Activated CD4-positive, alpha-beta T cell treated with anti-CD3 and anti-CD28 coated beads, Interleukin-2, amount 10 ng/mL, durations not matched to agents 7 days and 5 days (primary cell): ENCODE measurements at regions not wholly inside any gene's neighbourhood (a gene's known extent, or its start where the extent isn't known, plus 50 kb on each side); places are given as distances from the start of the nearest gene placed in this dataset.

Source experiments
- CTCF ChIA-PET: fragments of 350-600 bp; sonication (Branson Sonifier 250); formaldehyde crosslinking; loops from one replicate; lab custom pipeline; 2021; ENCODE audit warnings: antibody characterized with exemption; lab: Charles Lee
- POLR2A ChIA-PET: fragments of 350-600 bp; sonication (Branson Sonifier 250); formaldehyde crosslinking; loops from one replicate; lab custom pipeline; 2021; ENCODE audit warnings: antibody characterized with exemption; lab: Charles Lee
- DNase-seq: peaks from one replicate; pipeline ENCODE4 v3.0.0-alpha.2; 2020
- H3K27ac Mint-ChIP-seq: one replicate; pipeline ENCODE4 v1.8.0; 2021; ENCODE audit warnings: mild to moderate bottlenecking, moderate library complexity, mixed read lengths
- H3K27me3 Mint-ChIP-seq: one replicate; pipeline ENCODE4 v1.8.0; 2021; ENCODE audit warnings: mixed read lengths
- H3K36me3 Mint-ChIP-seq: one replicate; pipeline ENCODE4 v1.8.0; 2021; ENCODE audit warnings: low read depth, mixed read lengths
- H3K4me1 Mint-ChIP-seq: one replicate; pipeline ENCODE4 v1.8.0; 2021; ENCODE audit warnings: mixed read lengths
- H3K4me3 Mint-ChIP-seq: one replicate; pipeline ENCODE4 v1.8.0; 2021; ENCODE audit warnings: mild to moderate bottlenecking, moderate library complexity, mixed read lengths
- H3K9me3 Mint-ChIP-seq: one replicate; pipeline ENCODE4 v1.8.0; 2021; ENCODE audit warnings: mixed read lengths

- Mint-ChIP-seq H3K27ac (no peak overlapping the region), H3K36me3 (no peaks in the 10 kb centered on the region), H3K9me3 (no peaks in the 10 kb centered on the region), H3K4me1 (no peaks in the 10 kb centered on the region), H3K4me3 (no peak overlapping the region), H3K27me3 (no peaks in the 10 kb centered on the region)
- CTCF ChIA-PET: no interaction called here
- DNase-seq: no peak
- POLR2A ChIA-PET: no interaction called here
Observed at GRCh38 chr14:53646925-53647324, 309.7 kb downstream of the BMP4 start.

GRCh38 chr14:53640695-53641094, 315.9 kb downstream of the BMP4 start:
- no peaks in the 10 kb centered on the region for H3K27me3 Mint-ChIP-seq
- no peak overlapping the region for H3K27ac Mint-ChIP-seq
- peaks cover 6% of the 10 kb centered on the region for H3K9me3 Mint-ChIP-seq
- no peaks in the 10 kb centered on the region for H3K4me1 Mint-ChIP-seq
- ChIA-PET CTCF (no interaction called here), POLR2A (no interaction called here)
- no peak for DNase-seq
- H3K36me3 Mint-ChIP-seq: no peaks in the 10 kb centered on the region
- H3K4me3 Mint-ChIP-seq: no peak overlapping the region

GRCh38 chr14:53638966-53639365, 317.7 kb downstream of the BMP4 start:
- ChIA-PET CTCF (no interaction called here), POLR2A (no interaction called here)
- Mint-ChIP-seq H3K4me3 (no peak overlapping the region), H3K4me1 (no peaks in the 10 kb centered on the region), H3K27ac (no peak overlapping the region), H3K36me3 (no peaks in the 10 kb centered on the region), H3K27me3 (no peaks in the 10 kb centered on the region), H3K9me3 (peaks cover 6% of the 10 kb centered on the region)
- DNase-seq: no peak

GRCh38 chr14:53634793-53635192, 321.8 kb downstream of the BMP4 start:
- no peak for DNase-seq
- ChIA-PET CTCF (interaction anchor here (0.6 kb wide), 1 partner anchor 48 kb away, joined by 5 read pairs; no protein-coding TSS in a partner anchor), POLR2A (no interaction called here)
- H3K27me3 Mint-ChIP-seq: no peaks in the 10 kb centered on the region
- H3K4me1 Mint-ChIP-seq: no peaks in the 10 kb centered on the region
- no peaks in the 10 kb centered on the region for H3K9me3 Mint-ChIP-seq
- H3K36me3 Mint-ChIP-seq: no peaks in the 10 kb centered on the region
- H3K4me3 Mint-ChIP-seq: no peak overlapping the region
- H3K27ac Mint-ChIP-seq: no peak overlapping the region

GRCh38 chr14:53630336-53630735, 326.3 kb downstream of the BMP4 start:
- H3K4me3 Mint-ChIP-seq: no peak overlapping the region
- H3K9me3 Mint-ChIP-seq: no peaks in the 10 kb centered on the region
- ChIA-PET CTCF (no interaction called here), POLR2A (no interaction called here)
- H3K4me1 Mint-ChIP-seq: no peaks in the 10 kb centered on the region
- H3K27ac Mint-ChIP-seq: no peak overlapping the region
- DNase-seq: no peak
- H3K27me3 Mint-ChIP-seq: no peaks in the 10 kb centered on the region
- no peaks in the 10 kb centered on the region for H3K36me3 Mint-ChIP-seq

GRCh38 chr14:53628732-53629430, 327.7 kb downstream of the BMP4 start:
- Mint-ChIP-seq H3K4me3 (no peak overlapping the region), H3K27ac (no peak overlapping the region), H3K4me1 (no peaks in the 10 kb centered on the region), H3K36me3 (no peaks in the 10 kb centered on the region), H3K27me3 (no peaks in the 10 kb centered on the region), H3K9me3 (no peaks in the 10 kb centered on the region)
- CTCF ChIA-PET: no interaction called here
- DNase-seq: no peak
- POLR2A ChIA-PET: no interaction called here

GRCh38 chr14:53628261-53628660, 328.4 kb downstream of the BMP4 start:
- CTCF ChIA-PET: no interaction called here

GRCh38 chr14:53626761-53627160, 329.9 kb downstream of the BMP4 start:
- ChIA-PET CTCF (no interaction called here), POLR2A (no interaction called here)
- Mint-ChIP-seq H3K4me1 (no peaks in the 10 kb centered on the region), H3K27ac (no peak overlapping the region), H3K4me3 (no peak overlapping the region), H3K9me3 (no peaks in the 10 kb centered on the region), H3K36me3 (no peaks in the 10 kb centered on the region), H3K27me3 (no peaks in the 10 kb centered on the region)
- DNase-seq: no peak

More at GRCh38 chr14:53628261-53628660, 328.4 kb downstream of the BMP4 start:
- H3K9me3 Mint-ChIP-seq: no peaks in the 10 kb centered on the region
- no peaks in the 10 kb centered on the region for H3K4me1 Mint-ChIP-seq
- H3K27ac Mint-ChIP-seq: no peak overlapping the region
- H3K4me3 Mint-ChIP-seq: no peak overlapping the region
- POLR2A ChIA-PET: no interaction called here
- no peak for DNase-seq
- no peaks in the 10 kb centered on the region for H3K27me3 Mint-ChIP-seq
- no peaks in the 10 kb centered on the region for H3K36me3 Mint-ChIP-seq

- Mint-ChIP-seq H3K36me3 (no peaks in the 10 kb centered on the region), H3K27me3 (no peaks in the 10 kb centered on the region), H3K4me3 (no peak overlapping the region), H3K9me3 (no peaks in the 10 kb centered on the region), H3K27ac (no peak overlapping the region), H3K4me1 (no peaks in the 10 kb centered on the region)
- CTCF ChIA-PET: no interaction called here
- DNase-seq: no peak
- POLR2A ChIA-PET: no interaction called here
Observed at GRCh38 chr14:53622447-53622846, 334.2 kb downstream of the BMP4 start.

- no peaks in the 10 kb centered on the region for H3K4me1 Mint-ChIP-seq
- no peaks in the 10 kb centered on the region for H3K27me3 Mint-ChIP-seq
- POLR2A ChIA-PET: no interaction called here
Observed at GRCh38 chr14:53621921-53622320, 334.7 kb downstream of the BMP4 start.

GRCh38 chr14:53621433-53621832, 335.2 kb downstream of the BMP4 start:
- no peaks in the 10 kb centered on the region for H3K4me1 Mint-ChIP-seq
- ChIA-PET CTCF (no interaction called here), POLR2A (no interaction called here)
- no peak overlapping the region for H3K27ac Mint-ChIP-seq
- H3K36me3 Mint-ChIP-seq: no peaks in the 10 kb centered on the region
- H3K9me3 Mint-ChIP-seq: peaks cover 2% of the 10 kb centered on the region
- no peaks in the 10 kb centered on the region for H3K27me3 Mint-ChIP-seq
- no peak overlapping the region for H3K4me3 Mint-ChIP-seq
- DNase-seq: no peak

More at GRCh38 chr14:53621921-53622320, 334.7 kb downstream of the BMP4 start:
- H3K27ac Mint-ChIP-seq: no peak overlapping the region
- no peak for DNase-seq
- CTCF ChIA-PET: no interaction called here
- no peak overlapping the region for H3K4me3 Mint-ChIP-seq
- H3K36me3 Mint-ChIP-seq: no peaks in the 10 kb centered on the region
- H3K9me3 Mint-ChIP-seq: peaks cover 2% of the 10 kb centered on the region

- POLR2A ChIA-PET: no interaction called here
- CTCF ChIA-PET: no interaction called here
- peaks cover 2% of the 10 kb centered on the region for H3K9me3 Mint-ChIP-seq
- no peaks in the 10 kb centered on the region for H3K27me3 Mint-ChIP-seq
- no peak overlapping the region for H3K4me3 Mint-ChIP-seq
- no peak for DNase-seq
- no peak overlapping the region for H3K27ac Mint-ChIP-seq
- no peaks in the 10 kb centered on the region for H3K36me3 Mint-ChIP-seq
- no peaks in the 10 kb centered on the region for H3K4me1 Mint-ChIP-seq
Observed at GRCh38 chr14:53620890-53621289, 335.7 kb downstream of the BMP4 start.

GRCh38 chr14:53620317-53620716, 336.3 kb downstream of the BMP4 start:
- Mint-ChIP-seq H3K4me3 (no peak overlapping the region), H3K27me3 (no peaks in the 10 kb centered on the region), H3K27ac (no peak overlapping the region), H3K36me3 (no peaks in the 10 kb centered on the region), H3K4me1 (no peaks in the 10 kb centered on the region), H3K9me3 (peaks cover 2% of the 10 kb centered on the region)
- DNase-seq: no peak
- CTCF ChIA-PET: no interaction called here
- POLR2A ChIA-PET: no interaction called here

GRCh38 chr14:53619691-53620231, 336.9 kb downstream of the BMP4 start:
- Mint-ChIP-seq H3K9me3 (peaks cover 2% of the 10 kb centered on the region), H3K4me3 (no peak overlapping the region), H3K27ac (no peak overlapping the region), H3K27me3 (no peaks in the 10 kb centered on the region), H3K4me1 (no peaks in the 10 kb centered on the region), H3K36me3 (no peaks in the 10 kb centered on the region)
- ChIA-PET POLR2A (no interaction called here), CTCF (no interaction called here)
- no peak for DNase-seq
